ENCODE measurements at regions not wholly inside any gene's neighbourhood (a gene's known extent, or its start where the extent isn't known, plus 50 kb on each side); places are given as distances from the start of the nearest gene placed in this dataset.

- H3K27ac Mint-ChIP-seq (ENCODE audit: unreplicated experiment), result no peak overlapping the region
- no peak for DNase-seq (ENCODE audit: low read depth)
Measured at GRCh38 chr4:146124023-146124680, 51.4 kb upstream of the LSM6 start.

GRCh38 chr4:146123231-146123630, 52.3 kb upstream of the LSM6 start:
- no peak for DNase-seq (ENCODE audit: low read depth)
- H3K9me3 ChIP-seq (ENCODE audit: insufficient read depth, low read depth, low read length), result no peaks in the 10 kb centered on the region
- Mint-ChIP-seq H3K4me3 (ENCODE audit: unreplicated experiment) (no peak overlapping the region), H3K4me1 (ENCODE audit: low read depth, unreplicated experiment) (no peaks in the 10 kb centered on the region), H3K27ac (ENCODE audit: unreplicated experiment) (no peak overlapping the region), H3K36me3 (ENCODE audit: low read depth, unreplicated experiment) (no peaks in the 10 kb centered on the region), H3K27me3 (ENCODE audit: low read depth, unreplicated experiment) (no peaks in the 10 kb centered on the region), H3K9me3 (ENCODE audit: unreplicated experiment) (no peaks in the 10 kb centered on the region)
- no peaks in the 10 kb centered on the region for H3K4me1 ChIP-seq (ENCODE audit: insufficient read depth, low read length)
- no peak overlapping the region for H3K27ac ChIP-seq (ENCODE audit: low read depth, low read length)
- no peaks in the 10 kb centered on the region for H3K79me2 ChIP-seq (ENCODE audit: insufficient read depth, low read length)
- no peak overlapping the region for H3K4me2 ChIP-seq (ENCODE audit: low read length)
- no peak overlapping the region for H3K4me3 ChIP-seq (ENCODE audit: insufficient read depth, low read depth, low read length)
- no peak overlapping the region for H3K9ac ChIP-seq (ENCODE audit: low read length)
- no peak overlapping the region for H2AFZ ChIP-seq (ENCODE audit: low read depth, low read length)
- H3K36me3 ChIP-seq (ENCODE audit: insufficient read depth, low read length), result no peaks in the 10 kb centered on the region
- no peak for FAIRE-seq
- TF ChIP-seq EZH2 (IDR thresholded peaks at IDR 0.05; ENCODE audit: insufficient read depth, low read length), result no peak
- TF ChIP-seq CTCF (IDR thresholded peaks at IDR 0.05; ENCODE audit: insufficient read depth, low read depth, low read length), result no peak
- no peaks in the 10 kb centered on the region for H3K27me3 ChIP-seq (ENCODE audit: insufficient read depth, low read length)
- H4K20me1 ChIP-seq (ENCODE audit: insufficient read depth, low read length), result no peaks in the 10 kb centered on the region

More at GRCh38 chr4:146124023-146124680, 51.4 kb upstream of the LSM6 start:
- Histone ChIP-seq H3K4me3 (ENCODE audit: insufficient read depth, low read depth, low read length) (no peak overlapping the region), H3K27ac (ENCODE audit: low read depth, low read length) (no peak overlapping the region), H3K9me3 (ENCODE audit: insufficient read depth, low read depth, low read length) (no peaks in the 10 kb centered on the region), H4K20me1 (ENCODE audit: insufficient read depth, low read length) (no peaks in the 10 kb centered on the region), H3K9ac (ENCODE audit: low read length) (no peak overlapping the region), H2AFZ (ENCODE audit: low read depth, low read length) (no peak overlapping the region), H3K4me2 (ENCODE audit: low read length) (no peak overlapping the region), H3K4me1 (ENCODE audit: insufficient read depth, low read length) (no peaks in the 10 kb centered on the region), H3K79me2 (ENCODE audit: insufficient read depth, low read length) (no peaks in the 10 kb centered on the region), H3K36me3 (ENCODE audit: insufficient read depth, low read length) (no peaks in the 10 kb centered on the region), H3K27me3 (ENCODE audit: insufficient read depth, low read length) (no peaks in the 10 kb centered on the region)
- no peaks in the 10 kb centered on the region for H3K27me3 Mint-ChIP-seq (ENCODE audit: low read depth, unreplicated experiment)
- no peaks in the 10 kb centered on the region for H3K9me3 Mint-ChIP-seq (ENCODE audit: unreplicated experiment)
- no peaks in the 10 kb centered on the region for H3K4me1 Mint-ChIP-seq (ENCODE audit: low read depth, unreplicated experiment)
- H3K4me3 Mint-ChIP-seq (ENCODE audit: unreplicated experiment), result no peak overlapping the region
- no peak for FAIRE-seq
- H3K36me3 Mint-ChIP-seq (ENCODE audit: low read depth, unreplicated experiment), result no peaks in the 10 kb centered on the region
- TF ChIP-seq EZH2 (IDR thresholded peaks at IDR 0.05; ENCODE audit: insufficient read depth, low read length) (no peak), CTCF (IDR thresholded peaks at IDR 0.05; ENCODE audit: insufficient read depth, low read depth, low read length) (no peak)

- H3K4me2 ChIP-seq (ENCODE audit: low read length), result no peak overlapping the region
- H3K79me2 ChIP-seq (ENCODE audit: insufficient read depth, low read length), result no peaks in the 10 kb centered on the region
- H3K27ac Mint-ChIP-seq (ENCODE audit: unreplicated experiment), result no peak overlapping the region
- no peaks in the 10 kb centered on the region for H3K27me3 Mint-ChIP-seq (ENCODE audit: low read depth, unreplicated experiment)
- H3K4me1 ChIP-seq (ENCODE audit: insufficient read depth, low read length), result no peaks in the 10 kb centered on the region
- H3K4me1 Mint-ChIP-seq (ENCODE audit: low read depth, unreplicated experiment), result no peaks in the 10 kb centered on the region
- H3K9me3 ChIP-seq (ENCODE audit: insufficient read depth, low read depth, low read length), result no peaks in the 10 kb centered on the region
- peaks cover 2% of the 10 kb centered on the region for H3K9me3 Mint-ChIP-seq (ENCODE audit: unreplicated experiment)
- TF ChIP-seq CTCF (IDR thresholded peaks at IDR 0.05; ENCODE audit: insufficient read depth, low read depth, low read length), result no peak
- no peak for TF ChIP-seq EZH2 (IDR thresholded peaks at IDR 0.05; ENCODE audit: insufficient read depth, low read length)
- no peak overlapping the region for H2AFZ ChIP-seq (ENCODE audit: low read depth, low read length)
- DNase-seq (ENCODE audit: low read depth), result no peak
- no peak overlapping the region for H3K4me3 ChIP-seq (ENCODE audit: insufficient read depth, low read depth, low read length)
- H4K20me1 ChIP-seq (ENCODE audit: insufficient read depth, low read length), result no peaks in the 10 kb centered on the region
- no peak overlapping the region for H3K27ac ChIP-seq (ENCODE audit: low read depth, low read length)
- no peaks in the 10 kb centered on the region for H3K36me3 Mint-ChIP-seq (ENCODE audit: low read depth, unreplicated experiment)
- no peak overlapping the region for H3K4me3 Mint-ChIP-seq (ENCODE audit: unreplicated experiment)
- no peak overlapping the region for H3K9ac ChIP-seq (ENCODE audit: low read length)
- FAIRE-seq, result no peak
- no peaks in the 10 kb centered on the region for H3K36me3 ChIP-seq (ENCODE audit: insufficient read depth, low read length)
- no peaks in the 10 kb centered on the region for H3K27me3 ChIP-seq (ENCODE audit: insufficient read depth, low read length)
Measured at GRCh38 chr4:146122398-146122797, 53.1 kb upstream of the LSM6 start.
